SK-N-SH treated with all-trans-retinoic acid at 6 μM for 48 hours (cell line): ENCODE measurements at regions not wholly inside any gene's neighbourhood (a gene's known extent, or its start where the extent isn't known, plus 50 kb on each side); places are given as distances from the start of the nearest gene placed in this dataset.

Experiments
- CSDC2 ChIP-seq: fragments of 250-450 bp; sonication (Bioruptor Pico); IDR thresholded peaks from 2 replicates; pipeline ENCODE4 v1.5.0; 2020; ENCODE audit warnings: mild to moderate bottlenecking, moderate library complexity
- TOX ChIP-seq: fragments of 250-450 bp; sonication (Bioruptor Pico); IDR thresholded peaks from 2 replicates; pipeline ENCODE4 v1.8.0; 2021; ENCODE audit warnings: mild to moderate bottlenecking, moderate library complexity, borderline replicate concordance
- ZFP30 ChIP-seq: fragments of 450-650 bp; formaldehyde crosslinking; IDR thresholded peaks from 2 replicates; pipeline ENCODE4 v1.5.0; 2022; ENCODE audit warnings: mild to moderate bottlenecking, moderate library complexity
- ZNF565 ChIP-seq: fragments of 450-650 bp; formaldehyde crosslinking; conservative IDR thresholded peaks from 2 replicates; pipeline ENCODE4 v1.5.0; 2020; ENCODE audit warnings: low read depth, mild to moderate bottlenecking, moderate library complexity
- ZNF8 ChIP-seq: fragments of 450-650 bp; formaldehyde crosslinking; IDR thresholded peaks from 2 replicates; pipeline ENCODE4 v1.5.0; 2020; ENCODE audit warnings: mild to moderate bottlenecking, moderate library complexity
- TF ChIP-seq, protein P1 (sequence below): fragments of 250-450 bp; sonication (Bioruptor Pico); IDR thresholded peaks from 2 replicates; pipeline ENCODE4 v1.5.1; 2020; ENCODE audit warnings: low read depth, mild to moderate bottlenecking, moderate library complexity

- TF ChIP-seq, protein P1, sequence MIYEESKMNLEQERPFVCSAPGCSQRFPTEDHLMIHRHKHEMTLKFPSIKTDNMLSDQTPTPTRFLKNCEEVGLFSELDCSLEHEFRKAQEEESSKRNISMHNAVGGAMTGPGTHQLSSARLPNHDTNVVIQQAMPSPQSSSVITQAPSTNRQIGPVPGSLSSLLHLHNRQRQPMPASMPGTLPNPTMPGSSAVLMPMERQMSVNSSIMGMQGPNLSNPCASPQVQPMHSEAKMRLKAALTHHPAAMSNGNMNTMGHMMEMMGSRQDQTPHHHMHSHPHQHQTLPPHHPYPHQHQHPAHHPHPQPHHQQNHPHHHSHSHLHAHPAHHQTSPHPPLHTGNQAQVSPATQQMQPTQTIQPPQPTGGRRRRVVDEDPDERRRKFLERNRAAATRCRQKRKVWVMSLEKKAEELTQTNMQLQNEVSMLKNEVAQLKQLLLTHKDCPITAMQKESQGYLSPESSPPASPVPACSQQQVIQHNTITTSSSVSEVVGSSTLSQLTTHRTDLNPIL (CRISPR knock-in tag), result no peak
- TF ChIP-seq TOX (CRISPR knock-in tag) (no peak), ZNF8 (CRISPR knock-in tag) (no peak), CSDC2 (CRISPR knock-in tag) (no peak), ZFP30 (CRISPR knock-in tag) (no peak), ZNF565 (no peak)
Measured at GRCh38 chr3:73805435-73805834, 180.7 kb upstream of the PDZRN3 start.
